Right cardiac atrium (tissue), 5 donors: ENCODE measurements at regions not wholly inside any gene's neighbourhood (a gene's known extent, or its start where the extent isn't known, plus 50 kb on each side); places are given as distances from the start of the nearest gene placed in this dataset.

Experiments
- ATAC-seq, 2 donors: fragments of 200-7000 bp; cut with Tn5 transposase; one replicate each; pipeline versions ENCODE4 v1.8.0 to v1.9.1; 2020; ENCODE audit warnings: moderate library complexity in 2 of 2, mild to moderate bottlenecking in 1 of 2
- DNase-seq, 3 donors: peaks; one replicate each; pipeline ENCODE4 v3.0.0-alpha.2; 2020
- H3K27ac ChIP-seq: one replicate; pipeline ENCODE4 v1.5.1; 2013; ENCODE audit warnings: mild to moderate bottlenecking, low read length, control low read depth, moderate library complexity
- H3K27me3 ChIP-seq: one replicate; pipeline ENCODE4 v1.6.1; 2013; ENCODE audit not compliant: control insufficient read depth, insufficient read depth
- H3K4me1 ChIP-seq: one replicate; pipeline ENCODE4 v1.6.1; 2013; ENCODE audit warnings: low read length; ENCODE audit not compliant: control insufficient read depth, insufficient read depth
- H3K4me3 ChIP-seq: one replicate; pipeline ENCODE4 v1.5.1; 2013; ENCODE audit warnings: low read length, control low read depth
- H3K9me3 ChIP-seq: one replicate; pipeline ENCODE4 v1.6.1; 2013; ENCODE audit warnings: low read length; ENCODE audit not compliant: control insufficient read depth
- WGBS: extraction: QIAGEN DNeasy Blood & Tissue Kit; methylation state at CpG from one replicate; pipeline ENCODE4 v1.1.7; 2013; 5-methylcytosine and 5-hydroxymethylcytosine counted together
- intact Hi-C, 4 donors: fragments of 100-400 bp; cut with DNase I; formaldehyde crosslinking; loops; one replicate each; pipeline versions ENCODE4 v1.11.0 to v1.14.0; 2022 to 2023
- donor health status: healthy with polysubstance abuse.
- donor health status: DM: no; HTN: yes; CAD: no.
- donor health status: DM: no; HTN: no; CAD: no.
- donor health status: DM: no; HTN: yes; CAD: no; lungs with severe emphysema.
- donor health status: DM: yes; HTN: yes; CAD: no.

DNA sequence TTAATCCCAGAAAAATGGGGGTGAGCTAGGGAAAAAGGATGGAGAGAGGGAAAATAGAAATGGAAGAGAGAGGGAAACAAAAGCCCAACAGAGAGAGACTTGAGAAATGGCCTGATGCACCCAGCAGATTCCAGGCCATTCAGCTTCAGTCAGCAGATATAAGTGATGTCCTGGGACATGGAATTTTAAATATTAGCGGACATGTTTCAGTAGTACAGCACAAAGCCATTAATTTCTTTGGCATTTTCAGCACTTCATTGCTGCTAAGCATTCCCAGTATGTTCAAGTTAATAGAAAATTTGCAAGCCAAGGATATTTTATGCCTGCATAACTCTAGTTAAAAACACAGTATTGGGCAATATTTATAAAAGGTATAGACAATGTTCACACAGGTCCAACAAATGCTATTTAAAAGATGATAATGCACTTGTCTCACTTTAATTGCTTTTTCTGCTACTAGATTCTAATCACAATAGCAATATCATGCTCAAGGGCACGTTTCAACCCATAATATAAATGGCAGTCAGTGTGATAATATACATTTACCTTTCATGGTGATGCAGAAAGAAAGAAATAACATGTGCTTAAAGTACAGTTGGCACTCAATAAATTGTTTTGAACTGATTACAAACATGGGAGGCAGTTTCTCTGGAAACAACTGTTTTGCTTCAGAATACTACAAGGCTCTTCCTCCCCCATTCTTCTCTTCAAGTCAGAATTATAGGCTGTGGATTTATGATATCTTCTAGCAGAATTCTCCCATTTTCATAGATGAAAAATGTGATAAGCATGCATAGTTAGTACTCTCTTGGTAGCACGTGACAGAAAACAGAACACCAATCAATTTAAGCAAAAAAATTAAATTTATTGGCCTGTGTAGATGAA lies 108.1 kb upstream of the MAGI3 start:
- H3K27me3 ChIP-seq, result no peaks in the 10 kb centered on the region
- ATAC-seq (no peak), DNase-seq (no peak)
- H3K9me3 ChIP-seq, result no peaks in the 10 kb centered on the region
- no peak overlapping the region for H3K4me3 ChIP-seq
- WGBS, result 77% methylated on average over 3 of the region's 3 CpGs
- intact Hi-C loops, result no loop called here
- H3K4me1 ChIP-seq, result peaks cover 3% of the 10 kb centered on the region
- no peak overlapping the region for H3K27ac ChIP-seq

GRCh38 chr1:113282893-113283285 lies 107.4 kb upstream of the MAGI3 start:
- Histone ChIP-seq H3K9me3 (no peaks in the 10 kb centered on the region), H3K4me3 (no peak overlapping the region), H3K4me1 (peaks cover 3% of the 10 kb centered on the region), H3K27me3 (no peaks in the 10 kb centered on the region), H3K27ac (no peak overlapping the region)
- no peak for DNase-seq
- ATAC-seq, result no peak
- intact Hi-C loops, result no loop called here
- WGBS, result 81% methylated on average over 11 of the region's 11 CpGs

GRCh38 chr1:113283914-113284313 lies 106.4 kb upstream of the MAGI3 start:
- ATAC-seq (no peak), DNase-seq (no peak)
- intact Hi-C loops, result no loop called here
- no peaks in the 10 kb centered on the region for H3K9me3 ChIP-seq
- no peak overlapping the region for H3K4me3 ChIP-seq
- H3K4me1 ChIP-seq, result peaks cover 3% of the 10 kb centered on the region
- H3K27ac ChIP-seq, result no peak overlapping the region
- H3K27me3 ChIP-seq, result no peaks in the 10 kb centered on the region

GRCh38 chr1:113286156-113286555 lies 104.2 kb upstream of the MAGI3 start:
- no peak for DNase-seq
- H3K4me3 ChIP-seq, result no peak overlapping the region
- intact Hi-C loops, result no loop called here
- H3K27ac ChIP-seq, result no peak overlapping the region
- peaks cover 3% of the 10 kb centered on the region for H3K4me1 ChIP-seq
- no peaks in the 10 kb centered on the region for H3K27me3 ChIP-seq
- ATAC-seq, result no peak
- H3K9me3 ChIP-seq, result no peaks in the 10 kb centered on the region
- WGBS, result 76% methylated on average over 1 of the region's 1 CpG

- WGBS, result 68% methylated on average over 9 of the region's 9 CpGs
- DNase-seq, result no peak
Observed at GRCh38 chr1:113291777-113292602, 98.3 kb upstream of the MAGI3 start.

GRCh38 chr1:113292603-113293255 lies 97.6 kb upstream of the MAGI3 start:
- H3K27me3 ChIP-seq, result no peaks in the 10 kb centered on the region
- H3K4me3 ChIP-seq, result no peak overlapping the region
- H3K4me1 ChIP-seq, result no peaks in the 10 kb centered on the region
- ATAC-seq, result no peak
- no peak overlapping the region for H3K27ac ChIP-seq
- WGBS, result 74% methylated on average over 2 of the region's 2 CpGs
- intact Hi-C loops, result no loop called here
- DNase-seq, result no peak
- H3K9me3 ChIP-seq, result no peaks in the 10 kb centered on the region

More at GRCh38 chr1:113291777-113292602, 98.3 kb upstream of the MAGI3 start:
- intact Hi-C loops, result no loop called here
- H3K27ac ChIP-seq, result no peak overlapping the region
- no peak overlapping the region for H3K4me3 ChIP-seq
- no peaks in the 10 kb centered on the region for H3K4me1 ChIP-seq
- no peak for ATAC-seq
- H3K27me3 ChIP-seq, result no peaks in the 10 kb centered on the region
- H3K9me3 ChIP-seq, result no peaks in the 10 kb centered on the region

DNA sequence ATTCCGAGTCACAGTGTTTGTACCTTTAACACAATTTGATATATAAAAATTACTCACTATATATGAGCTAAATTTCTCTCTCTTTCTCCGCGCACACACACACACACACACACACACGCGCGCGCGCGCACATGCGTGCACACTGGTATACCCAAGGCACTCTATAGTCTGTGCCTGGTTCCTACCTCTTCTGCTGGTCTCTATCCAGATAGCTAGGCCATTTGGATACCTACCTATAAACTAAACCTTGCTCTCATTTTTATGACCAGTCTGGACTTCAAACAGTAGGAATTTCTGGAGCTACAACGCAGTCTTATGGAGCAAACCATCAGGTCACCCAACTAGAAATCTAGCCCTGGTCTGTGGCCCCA lies 97.1 kb upstream of the MAGI3 start:
- intact Hi-C loops, result no loop called here
- WGBS, result 82% methylated on average over 11 of the region's 11 CpGs

GRCh38 chr1:113297749-113298148 lies 92.6 kb upstream of the MAGI3 start:
- H3K4me3 ChIP-seq, result no peak overlapping the region
- no peaks in the 10 kb centered on the region for H3K27me3 ChIP-seq
- no peak for DNase-seq
- no peak for ATAC-seq
- 57% methylated on average over 1 of the region's 1 CpG for WGBS
- no peaks in the 10 kb centered on the region for H3K9me3 ChIP-seq
- H3K4me1 ChIP-seq, result no peaks in the 10 kb centered on the region
- intact Hi-C loops, result no loop called here
- no peak overlapping the region for H3K27ac ChIP-seq

More for the DNA sequence above, 97.1 kb upstream of the MAGI3 start:
- Histone ChIP-seq H3K27me3 (no peaks in the 10 kb centered on the region), H3K4me1 (no peaks in the 10 kb centered on the region), H3K4me3 (no peak overlapping the region), H3K9me3 (no peaks in the 10 kb centered on the region), H3K27ac (no peak overlapping the region)
- ATAC-seq (no peak), DNase-seq (no peak)

DNA sequence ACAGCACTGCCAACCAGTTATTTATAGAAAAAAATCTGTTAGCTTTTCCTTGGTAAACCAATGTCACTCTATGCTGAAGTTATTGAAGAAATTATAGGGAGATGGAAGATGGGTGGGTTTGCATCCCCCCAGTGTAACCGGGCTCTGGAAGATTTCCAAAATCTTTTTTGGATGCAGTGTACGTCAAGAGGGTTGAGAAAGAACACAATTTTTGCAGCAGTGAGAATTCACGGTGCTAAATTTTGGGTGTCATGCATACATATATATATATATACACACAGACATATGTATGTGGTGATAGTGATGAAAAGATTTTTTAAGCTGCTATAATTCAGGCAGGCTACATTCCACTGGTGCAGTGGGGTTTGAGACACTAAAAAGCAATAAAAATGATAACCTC lies 91.4 kb upstream of the MAGI3 start:
- H3K27ac ChIP-seq, result no peak overlapping the region
- no peaks in the 10 kb centered on the region for H3K27me3 ChIP-seq
- no peak overlapping the region for H3K4me3 ChIP-seq
- no peaks in the 10 kb centered on the region for H3K4me1 ChIP-seq
- no peaks in the 10 kb centered on the region for H3K9me3 ChIP-seq
- no peak for DNase-seq
- no peak for ATAC-seq
- intact Hi-C loops, result no loop called here
- 74% methylated on average over 3 of the region's 3 CpGs for WGBS

DNA sequence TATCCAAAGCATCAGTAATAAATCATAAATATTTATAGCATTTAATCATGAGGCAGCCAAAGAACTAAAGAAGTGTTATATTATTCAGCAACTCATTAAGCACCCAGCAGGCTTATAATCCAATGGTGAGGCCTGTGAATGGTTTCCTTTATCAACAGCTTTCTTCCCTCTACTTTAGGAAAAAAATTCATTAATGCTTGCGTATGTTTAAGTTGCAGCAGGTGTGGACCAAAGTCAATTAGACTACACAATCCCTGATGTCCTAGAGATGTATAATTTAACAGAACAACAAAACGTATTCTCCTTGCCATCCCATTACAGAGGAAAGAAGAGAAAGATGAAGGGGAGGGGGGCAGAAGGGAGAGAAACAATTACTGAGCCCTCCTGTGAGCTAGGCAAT lies 87.7 kb upstream of the MAGI3 start:
- no peaks in the 10 kb centered on the region for H3K4me1 ChIP-seq
- DNase-seq (no peak), ATAC-seq (no peak)
- no peak overlapping the region for H3K4me3 ChIP-seq
- no peaks in the 10 kb centered on the region for H3K27me3 ChIP-seq
- 55% methylated on average over 2 of the region's 2 CpGs for WGBS
- intact Hi-C loops, result no loop called here
- no peak overlapping the region for H3K27ac ChIP-seq
- no peaks in the 10 kb centered on the region for H3K9me3 ChIP-seq

DNA sequence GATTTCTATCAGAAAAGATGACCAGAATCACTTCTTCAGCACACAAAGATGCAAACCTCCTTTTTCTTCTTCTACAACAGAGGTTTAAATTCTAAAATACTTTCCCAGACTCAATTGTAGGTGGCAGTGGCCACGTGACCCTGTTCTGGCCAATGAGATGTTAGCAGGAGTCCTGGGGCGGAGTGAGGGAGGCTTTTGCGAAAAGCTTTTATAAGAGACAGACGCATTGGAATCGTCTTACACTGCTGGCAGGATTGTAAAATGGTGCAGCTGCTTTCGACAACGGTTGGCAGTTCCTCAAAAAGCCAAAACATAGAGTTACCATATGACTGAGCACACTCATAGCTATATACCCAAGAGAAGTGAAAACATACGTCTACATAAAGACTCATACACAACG lies 87.0 kb upstream of the MAGI3 start:
- H3K27ac ChIP-seq, result no peak overlapping the region
- H3K4me3 ChIP-seq, result no peak overlapping the region
- no peaks in the 10 kb centered on the region for H3K9me3 ChIP-seq
- H3K4me1 ChIP-seq, result no peaks in the 10 kb centered on the region
- 81% methylated on average over 9 of the region's 9 CpGs for WGBS
- no peak for ATAC-seq
- DNase-seq, result no peak
- no peaks in the 10 kb centered on the region for H3K27me3 ChIP-seq
- intact Hi-C loops, result no loop called here
